BLaER1 treated with 17β-estradiol and CSF1 and Interleukin-3, amounts not matched to agents 10 nM and 100 nM (cell line): ENCODE measurements at regions not wholly inside any gene's neighbourhood (a gene's known extent, or its start where the extent isn't known, plus 50 kb on each side); places are given as distances from the start of the nearest gene placed in this dataset.

Source experiments
- H3K27ac ChIP-seq, 11 experiments: shearing (Covaris generic); formaldehyde crosslinking; 2 replicates each; pipeline ENCODE4 v1.8.1; 2022
- H3K27me3 ChIP-seq, 11 experiments: shearing (Covaris generic); formaldehyde crosslinking; 2 replicates each; pipeline ENCODE4 v1.8.1; 2022
- H3K36me3 ChIP-seq, 11 experiments: shearing (Covaris generic); formaldehyde crosslinking; 2 replicates each; pipeline ENCODE4 v1.8.1; 2022
- H3K4me1 ChIP-seq, 10 experiments: shearing (Covaris generic); formaldehyde crosslinking; 2 replicates each; pipeline ENCODE4 v1.8.1; 2022
- H3K4me2 ChIP-seq, 11 experiments: shearing (Covaris generic); formaldehyde crosslinking; 2 replicates each; pipeline ENCODE4 v1.8.1; 2022
- H3K4me3 ChIP-seq, 10 experiments: shearing (Covaris generic); formaldehyde crosslinking; 2 replicates each; pipeline ENCODE4 v1.8.1; 2022
- H3K9ac ChIP-seq, 11 experiments: shearing (Covaris generic); formaldehyde crosslinking; 2 replicates each; pipeline ENCODE4 v1.8.1; 2022
- H3K9me3 ChIP-seq, 11 experiments: shearing (Covaris generic); formaldehyde crosslinking; replicated peaks in 1 of 11; 2 replicates each; pipeline ENCODE4 v1.8.1; 2022
- H4K20me1 ChIP-seq, 11 experiments: shearing (Covaris generic); formaldehyde crosslinking; 2 replicates each; pipeline ENCODE4 v1.8.1; 2022
- Cebpa-rat ChIP-seq, 11 experiments: shearing (Covaris generic); IDR thresholded peaks; 2 replicates each; pipeline ENCODE4 v1.8.1; 2022

GRCh38 chr6:139595183-139595582 lies 220.7 kb upstream of the CITED2 start:
- no peaks in the 10 kb centered on the region for H3K36me3 ChIP-seq
- H3K4me1 ChIP-seq: peaks cover 0 to 21% (median 0%) of the 10 kb centered on the region in 10 experiments; a peak in 7 of 20 replicates
- no peaks in the 10 kb centered on the region for H4K20me1 ChIP-seq
- no peak for TF ChIP-seq Cebpa-rat (IDR thresholded peaks at IDR 0.05)
- no peak overlapping the region for H3K4me2 ChIP-seq
- no peak overlapping the region for H3K9ac ChIP-seq
- H3K27ac ChIP-seq: no peak overlapping the region
- no peaks in the 10 kb centered on the region for H3K27me3 ChIP-seq
- H3K4me3 ChIP-seq: no peak overlapping the region
- H3K9me3 ChIP-seq: no peaks in the 10 kb centered on the region

GRCh38 chr6:139594333-139594965 lies 220.0 kb upstream of the CITED2 start:
- H3K27me3 ChIP-seq: no peaks in the 10 kb centered on the region
- no peak overlapping the region for H3K27ac ChIP-seq
- H3K4me1 ChIP-seq: peaks cover 0 to 21% (median 0%) of the 10 kb centered on the region in 10 experiments; a peak in 7 of 20 replicates
- H3K4me2 ChIP-seq: no peak overlapping the region
- no peaks in the 10 kb centered on the region for H3K36me3 ChIP-seq
- no peak overlapping the region for H3K9ac ChIP-seq
- H3K9me3 ChIP-seq: no peaks in the 10 kb centered on the region
- H4K20me1 ChIP-seq: no peaks in the 10 kb centered on the region
- H3K4me3 ChIP-seq: no peak overlapping the region
- TF ChIP-seq Cebpa-rat (IDR thresholded peaks at IDR 0.05): no peak

GRCh38 chr6:139593081-139593480 lies 218.6 kb upstream of the CITED2 start:
- Histone ChIP-seq H3K36me3 (no peaks in the 10 kb centered on the region), H3K4me1 (peaks cover 0 to 21% (median 0%) of the 10 kb centered on the region in 10 experiments; a peak in 7 of 20 replicates), H3K27me3 (no peaks in the 10 kb centered on the region), H3K4me3 (no peak overlapping the region), H3K27ac (no peak overlapping the region), H4K20me1 (no peaks in the 10 kb centered on the region), H3K4me2 (no peak overlapping the region), H3K9me3 (no peaks in the 10 kb centered on the region), H3K9ac (no peak overlapping the region)
- no peak for TF ChIP-seq Cebpa-rat (IDR thresholded peaks at IDR 0.05)

- H3K4me2 ChIP-seq: peak overlapping the region in 3 of 11 experiments; percentile 34 to 73 (median 68); a peak in 6 of 22 replicates
- H3K9ac ChIP-seq: no peak overlapping the region
- no peak overlapping the region for H3K27ac ChIP-seq
- H3K9me3 ChIP-seq: no peaks in the 10 kb centered on the region
- no peaks in the 10 kb centered on the region for H4K20me1 ChIP-seq
- peaks cover 0 to 21% (median 0%) of the 10 kb centered on the region in 10 experiments; a peak in 7 of 20 replicates for H3K4me1 ChIP-seq
- no peak overlapping the region; a peak in 1 of 20 replicates for H3K4me3 ChIP-seq
- TF ChIP-seq Cebpa-rat (IDR thresholded peaks at IDR 0.05): no peak
- no peaks in the 10 kb centered on the region for H3K27me3 ChIP-seq
- H3K36me3 ChIP-seq: no peaks in the 10 kb centered on the region
Measured at GRCh38 chr6:139592011-139592410, 217.6 kb upstream of the CITED2 start.

GRCh38 chr6:139591075-139591865 lies 216.8 kb upstream of the CITED2 start:
- H3K4me3 ChIP-seq: no peak overlapping the region
- TF ChIP-seq Cebpa-rat (IDR thresholded peaks at IDR 0.05): no peak
- 0 out of 22 replicates have a peak overlapping the region, but pooled peaks of 1 of the 11 experiments have one; percentile 13 for H3K27ac ChIP-seq
- peaks cover 0 to 21% (median 0%) of the 10 kb centered on the region in 10 experiments; a peak in 7 of 20 replicates for H3K4me1 ChIP-seq
- H3K4me2 ChIP-seq: peak overlapping the region in 4 of 11 experiments; percentile 21 to 73 (median 51); a peak in 8 of 22 replicates
- no peaks in the 10 kb centered on the region for H3K36me3 ChIP-seq
- no peaks in the 10 kb centered on the region for H4K20me1 ChIP-seq
- H3K9me3 ChIP-seq: no peaks in the 10 kb centered on the region
- no peaks in the 10 kb centered on the region for H3K27me3 ChIP-seq
- no peak overlapping the region for H3K9ac ChIP-seq

GRCh38 chr6:139590206-139590605 lies 215.8 kb upstream of the CITED2 start:
- no peak overlapping the region for H3K4me2 ChIP-seq
- no peak overlapping the region for H3K27ac ChIP-seq
- no peaks in the 10 kb centered on the region for H3K36me3 ChIP-seq
- H3K9ac ChIP-seq: no peak overlapping the region
- H3K9me3 ChIP-seq: no peaks in the 10 kb centered on the region
- no peaks in the 10 kb centered on the region for H4K20me1 ChIP-seq
- H3K4me3 ChIP-seq: no peak overlapping the region
- no peak for TF ChIP-seq Cebpa-rat (IDR thresholded peaks at IDR 0.05)
- H3K27me3 ChIP-seq: no peaks in the 10 kb centered on the region
- H3K4me1 ChIP-seq: peaks cover 0 to 21% (median 0%) of the 10 kb centered on the region in 10 experiments; a peak in 7 of 20 replicates

- Histone ChIP-seq H3K27me3 (no peaks in the 10 kb centered on the region), H3K27ac (no peak overlapping the region), H4K20me1 (no peaks in the 10 kb centered on the region), H3K36me3 (no peaks in the 10 kb centered on the region), H3K9ac (no peak overlapping the region), H3K4me1 (peaks cover 0 to 21% (median 0%) of the 10 kb centered on the region in 10 experiments; a peak in 7 of 20 replicates), H3K9me3 (no peaks in the 10 kb centered on the region), H3K4me3 (no peak overlapping the region), H3K4me2 (no peak overlapping the region)
- no peak for TF ChIP-seq Cebpa-rat (IDR thresholded peaks at IDR 0.05)
Measured at GRCh38 chr6:139588734-139589593, 214.5 kb upstream of the CITED2 start.

GRCh38 chr6:139588076-139588639 lies 213.7 kb upstream of the CITED2 start:
- Histone ChIP-seq H3K4me3 (no peak overlapping the region), H3K4me1 (peaks cover 0 to 21% (median 0%) of the 10 kb centered on the region in 10 experiments; a peak in 7 of 20 replicates), H3K27me3 (no peaks in the 10 kb centered on the region), H3K27ac (no peak overlapping the region), H4K20me1 (no peaks in the 10 kb centered on the region), H3K36me3 (no peaks in the 10 kb centered on the region), H3K4me2 (no peak overlapping the region), H3K9ac (no peak overlapping the region), H3K9me3 (no peaks in the 10 kb centered on the region)
- TF ChIP-seq Cebpa-rat (IDR thresholded peaks at IDR 0.05): no peak
